Uterus (tissue), 3 donors: ENCODE measurements at regions not wholly inside any gene's neighbourhood (a gene's known extent, or its start where the extent isn't known, plus 50 kb on each side); places are given as distances from the start of the nearest gene placed in this dataset.

ENCODE experiments used
- DNase-seq, 2 donors: peaks; one replicate each; pipeline ENCODE4 v3.0.0-alpha.2; 2019 to 2020
- H3K27ac ChIP-seq, 2 donors: fragments of 200-600 bp; sonication (generic); 1 replicate in 1 of 2; 2 replicates in 1 of 2; pipeline ENCODE4 v1.5.1; 2016 to 2018
- H3K27me3 ChIP-seq, 2 donors: fragments of 200-600 bp; sonication (generic); one replicate each; pipeline ENCODE4 v1.5.1; 2018 to 2019; ENCODE audit warnings: control low read depth in 1 of 2
- H3K36me3 ChIP-seq, 2 donors: fragments of 200-600 bp; sonication (generic); one replicate each; pipeline ENCODE4 v1.5.1; 2019; ENCODE audit warnings: control low read depth in 1 of 2
- H3K4me1 ChIP-seq, 2 donors: fragments of 200-600 bp; sonication (generic); one replicate each; pipeline ENCODE4 v1.5.1; 2018 to 2019; ENCODE audit warnings: control low read depth in 1 of 2
- H3K4me3 ChIP-seq, 2 donors: fragments of 200-600 bp; sonication (generic); 1 replicate in 1 of 2; 2 replicates in 1 of 2; pipeline ENCODE4 v1.5.1; 2018 to 2019; ENCODE audit warnings: mild to moderate bottlenecking in 1 of 2
- H3K9me3 ChIP-seq, 2 donors: fragments of 200-600 bp; sonication (generic); one replicate each; pipeline ENCODE4 v1.5.1; 2019; ENCODE audit warnings: control low read depth in 1 of 2
- CTCF ChIP-seq, 4 experiments: fragments of 200-600 bp in 2 of 4; fragments of 450-650 bp in 2 of 4; sonication (generic) in 2 of 4; IDR thresholded peaks; one replicate each; pipeline ENCODE4 v1.5.1; 2016 to 2019; ENCODE audit warnings: antibody characterized with exemption in 4 of 4, mild to moderate bottlenecking in 2 of 4, moderate library complexity in 1 of 4
- POLR2A ChIP-seq, 2 donors: fragments of 450-650 bp; IDR thresholded peaks; one replicate each; pipeline ENCODE4 v1.6.1; 2016; ENCODE audit warnings: antibody characterized with exemption in 2 of 2, mild to moderate bottlenecking in 1 of 2, moderate library complexity in 1 of 2
- intact Hi-C: fragments of 100-400 bp; cut with DNase I; formaldehyde crosslinking; loops from one replicate; pipeline ENCODE4 v1.15.1; 2023; ENCODE audit warnings: low total_unique reads
- donor health status: DM: yes; HTN: yes; CAD: no.

GRCh38 chr3:177431525-177432176, 234.4 kb upstream of the TBL1XR1 start:
- Histone ChIP-seq H3K27me3 (no peaks in the 10 kb centered on the region), H3K36me3 (no peaks in the 10 kb centered on the region), H3K9me3 (no peaks in the 10 kb centered on the region), H3K4me1 (peaks cover 0 to 4% of the 10 kb centered on the region in 2 donors), H3K4me3 (no peak overlapping the region), H3K27ac (peak overlapping the region in 1 of 2 donors; percentile 31)
- DNase-seq: no peak
- TF ChIP-seq POLR2A (IDR thresholded peaks at IDR 0.05) (no peak), CTCF (IDR thresholded peaks at IDR 0.05) (no peak)
- intact Hi-C loops: no loop called here

DNA sequence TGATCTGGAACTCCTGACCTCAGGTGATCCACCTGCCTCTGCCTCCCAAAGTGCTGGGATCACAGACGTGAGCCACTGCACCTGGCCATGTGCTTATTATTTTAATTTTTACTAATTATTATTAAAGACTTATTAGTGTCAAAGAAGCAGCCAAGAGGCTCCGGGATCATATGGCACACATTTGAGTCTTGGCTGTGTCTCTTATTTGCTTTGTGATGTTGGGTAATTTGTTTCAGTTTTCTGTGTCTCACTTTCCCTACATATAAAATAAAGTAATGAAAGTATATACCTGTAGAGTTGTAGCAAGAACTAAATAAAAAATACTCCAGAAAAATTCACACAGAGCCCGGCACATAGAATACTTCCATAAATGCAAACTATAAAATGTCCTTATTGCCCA, 238.0 kb upstream of the TBL1XR1 start:
- Histone ChIP-seq H3K9me3 (no peaks in the 10 kb centered on the region), H3K4me3 (no peak overlapping the region), H3K27me3 (no peaks in the 10 kb centered on the region), H3K4me1 (peaks cover 0 to 4% of the 10 kb centered on the region in 2 donors), H3K27ac (no peak overlapping the region), H3K36me3 (no peaks in the 10 kb centered on the region)
- intact Hi-C loops: no loop called here
- no peak for TF ChIP-seq POLR2A (IDR thresholded peaks at IDR 0.05)
- TF ChIP-seq CTCF (IDR thresholded peaks at IDR 0.05): no peak
- no peak for DNase-seq

GRCh38 chr3:177437513-177438337, 240.4 kb upstream of the TBL1XR1 start:
- intact Hi-C loops: no loop called here
- Histone ChIP-seq H3K27me3 (no peaks in the 10 kb centered on the region), H3K27ac (no peak overlapping the region), H3K4me3 (no peak overlapping the region), H3K36me3 (no peaks in the 10 kb centered on the region), H3K4me1 (no peaks in the 10 kb centered on the region), H3K9me3 (no peaks in the 10 kb centered on the region)
- DNase-seq: no peak
- TF ChIP-seq CTCF (IDR thresholded peaks at IDR 0.05): no peak
- no peak for TF ChIP-seq POLR2A (IDR thresholded peaks at IDR 0.05)

DNA sequence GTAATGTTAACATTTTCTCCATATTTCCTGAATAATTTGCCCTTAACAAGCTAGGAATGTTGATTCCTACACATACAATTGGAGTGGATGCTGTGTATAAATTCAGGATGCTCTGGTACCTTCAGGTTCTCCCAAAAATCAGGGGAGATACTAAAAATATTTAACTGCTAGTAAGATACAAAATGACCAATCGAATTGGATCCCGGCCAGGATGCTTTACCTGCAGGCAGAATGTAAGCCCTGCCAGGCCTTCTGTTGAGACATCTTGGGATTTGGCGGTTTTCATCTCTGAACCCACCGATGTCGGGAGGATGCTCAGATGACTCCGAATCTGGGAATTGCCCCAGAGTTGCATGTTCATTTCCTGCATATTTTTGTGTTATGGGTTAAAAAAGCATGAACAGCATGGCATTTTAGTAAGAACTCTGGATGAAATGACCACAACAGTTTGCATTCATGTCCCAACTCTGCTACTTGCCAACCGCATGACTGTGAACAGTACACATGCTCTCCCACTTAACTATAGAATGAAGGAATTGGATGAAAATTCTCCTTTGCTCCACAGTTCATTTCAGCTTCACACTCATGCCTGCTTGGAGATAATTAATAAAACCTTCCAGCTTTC, 241.4 kb upstream of the TBL1XR1 start:
- Histone ChIP-seq H3K4me1 (no peaks in the 10 kb centered on the region), H3K36me3 (no peaks in the 10 kb centered on the region), H3K27me3 (no peaks in the 10 kb centered on the region), H3K9me3 (no peaks in the 10 kb centered on the region), H3K4me3 (no peak overlapping the region), H3K27ac (peak overlapping the region; percentile 43 to 79)
- no peak for DNase-seq
- TF ChIP-seq POLR2A (IDR thresholded peaks at IDR 0.05) (no peak), CTCF (IDR thresholded peaks at IDR 0.05) (no peak)
- intact Hi-C loops: no loop called here
